Sigmoid colon (tissue), 6 donors: ENCODE measurements at regions not wholly inside any gene's neighbourhood (a gene's known extent, or its start where the extent isn't known, plus 50 kb on each side); places are given as distances from the start of the nearest gene placed in this dataset.

Experiments
- DNase-seq: peaks from one replicate; pipeline ENCODE4 v3.0.0-alpha.2; 2019
- H3K27ac ChIP-seq, 4 donors: fragments of 200-600 bp; sonication (generic); one replicate each; pipeline ENCODE4 v1.5.1; 2016 to 2019; ENCODE audit warnings: mild to moderate bottlenecking in 1 of 4
- H3K27me3 ChIP-seq, 3 donors: fragments of 200-600 bp; sonication (generic); one replicate each; pipeline ENCODE4 v1.5.1; 2019; ENCODE audit warnings: mild to moderate bottlenecking in 1 of 3
- H3K36me3 ChIP-seq, 4 donors: fragments of 200-600 bp; sonication (generic); one replicate each; pipeline ENCODE4 v1.5.1; 2016 to 2019
- H3K4me1 ChIP-seq, 4 donors: fragments of 200-600 bp; sonication (generic); one replicate each; pipeline ENCODE4 v1.5.1; 2017 to 2019
- H3K4me3 ChIP-seq, 4 donors: fragments of 200-600 bp; sonication (generic); one replicate each; pipeline ENCODE4 v1.5.1; 2017 to 2019; ENCODE audit warnings: mild to moderate bottlenecking in 2 of 4, moderate library complexity in 1 of 4
- H3K9me3 ChIP-seq, 4 donors: fragments of 200-600 bp in 3 of 4; sonication (generic) in 3 of 4; one replicate each; pipeline versions ENCODE4 v1.5.1 to v1.6.1; 2013 to 2019
- EP300 ChIP-seq, 4 donors: sonication (generic); formaldehyde crosslinking; IDR thresholded peaks; one replicate each; pipeline ENCODE4 v1.6.1; 2017; ENCODE audit warnings: antibody characterized with exemption in 4 of 4
- POLR2A ChIP-seq, 2 donors: fragments of 450-650 bp; IDR thresholded peaks; one replicate each; pipeline ENCODE4 v1.6.1; 2016; ENCODE audit warnings: antibody characterized with exemption in 2 of 2, mild to moderate bottlenecking in 2 of 2, moderate library complexity in 2 of 2
- POLR2AphosphoS5 ChIP-seq, 4 donors: sonication (generic); formaldehyde crosslinking; IDR thresholded peaks; one replicate each; pipeline ENCODE4 v1.6.1; 2017; ENCODE audit warnings: antibody characterized with exemption in 4 of 4
- WGBS, 2 donors: extraction: QIAGEN DNeasy Blood & Tissue Kit; methylation state at CpG; one replicate each; pipeline ENCODE4 v1.1.7; 2013; 5-methylcytosine and 5-hydroxymethylcytosine counted together
- intact Hi-C: fragments of 100-400 bp; cut with DNase I; formaldehyde crosslinking; loops from one replicate; pipeline ENCODE4 v1.15.1; 2023
- TF ChIP-seq, protein P1 (sequence below), 4 experiments: fragments of 450-650 bp in 3 of 4; fragments of 200-600 bp in 1 of 4; IDR thresholded peaks; one replicate each; pipeline ENCODE4 v1.5.1; 2016 to 2019; ENCODE audit warnings: antibody characterized with exemption in 4 of 4, mild to moderate bottlenecking in 3 of 4, moderate library complexity in 2 of 4
- donor health status: healthy with polysubstance abuse.
- donor health status: healthy.

DNA sequence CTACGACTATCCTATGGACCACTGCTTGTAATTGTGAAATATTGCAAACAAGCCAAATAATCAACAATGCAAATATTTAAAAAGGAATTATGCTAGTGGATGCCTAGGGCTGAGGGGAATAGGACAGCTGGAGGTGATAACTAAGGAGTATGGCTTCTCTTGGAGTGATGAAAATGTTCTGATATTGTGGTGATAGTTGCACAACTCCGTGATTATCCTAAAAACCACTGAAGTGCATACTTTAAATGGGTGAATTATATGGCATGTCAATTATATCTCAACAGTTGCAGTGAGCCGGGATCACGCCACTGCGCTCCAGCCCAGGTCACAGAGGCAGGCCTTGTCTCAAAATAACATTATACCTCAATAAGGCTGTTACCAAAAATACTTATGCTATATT, 125.1 kb upstream of the SH3BP4 start:
- 90 to 92% methylated on average over 5 of the region's 5 CpGs for WGBS, 2 donors
- H3K4me1 ChIP-seq: peaks cover 0 to 11% (median 4%) of the 10 kb centered on the region in 4 donors
- H3K36me3 ChIP-seq: no peaks in the 10 kb centered on the region
- no peak overlapping the region for H3K4me3 ChIP-seq
- H3K27ac ChIP-seq: no peak overlapping the region
- no peaks in the 10 kb centered on the region for H3K27me3 ChIP-seq
- intact Hi-C loops: no loop called here
- DNase-seq: no peak
- no peaks in the 10 kb centered on the region for H3K9me3 ChIP-seq
- TF ChIP-seq POLR2AphosphoS5 (IDR thresholded peaks at IDR 0.05) (no peak), EP300 (IDR thresholded peaks at IDR 0.05) (no peak), POLR2A (IDR thresholded peaks at IDR 0.05) (no peak)
- TF ChIP-seq, protein P1, sequence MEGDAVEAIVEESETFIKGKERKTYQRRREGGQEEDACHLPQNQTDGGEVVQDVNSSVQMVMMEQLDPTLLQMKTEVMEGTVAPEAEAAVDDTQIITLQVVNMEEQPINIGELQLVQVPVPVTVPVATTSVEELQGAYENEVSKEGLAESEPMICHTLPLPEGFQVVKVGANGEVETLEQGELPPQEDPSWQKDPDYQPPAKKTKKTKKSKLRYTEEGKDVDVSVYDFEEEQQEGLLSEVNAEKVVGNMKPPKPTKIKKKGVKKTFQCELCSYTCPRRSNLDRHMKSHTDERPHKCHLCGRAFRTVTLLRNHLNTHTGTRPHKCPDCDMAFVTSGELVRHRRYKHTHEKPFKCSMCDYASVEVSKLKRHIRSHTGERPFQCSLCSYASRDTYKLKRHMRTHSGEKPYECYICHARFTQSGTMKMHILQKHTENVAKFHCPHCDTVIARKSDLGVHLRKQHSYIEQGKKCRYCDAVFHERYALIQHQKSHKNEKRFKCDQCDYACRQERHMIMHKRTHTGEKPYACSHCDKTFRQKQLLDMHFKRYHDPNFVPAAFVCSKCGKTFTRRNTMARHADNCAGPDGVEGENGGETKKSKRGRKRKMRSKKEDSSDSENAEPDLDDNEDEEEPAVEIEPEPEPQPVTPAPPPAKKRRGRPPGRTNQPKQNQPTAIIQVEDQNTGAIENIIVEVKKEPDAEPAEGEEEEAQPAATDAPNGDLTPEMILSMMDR (IDR thresholded peaks at IDR 0.05): no peak

- no peaks in the 10 kb centered on the region for H3K9me3 ChIP-seq
- no peak overlapping the region for H3K4me3 ChIP-seq
- DNase-seq: no peak
- H3K36me3 ChIP-seq: no peaks in the 10 kb centered on the region
- intact Hi-C loops: no loop called here
- TF ChIP-seq, protein P1 (IDR thresholded peaks at IDR 0.05): no peak
- TF ChIP-seq EP300 (IDR thresholded peaks at IDR 0.05): no peak
- TF ChIP-seq POLR2AphosphoS5 (IDR thresholded peaks at IDR 0.05): no peak
- no peak for TF ChIP-seq POLR2A (IDR thresholded peaks at IDR 0.05)
- 81 to 87% methylated on average over 5 of the region's 5 CpGs for WGBS, 2 donors
- peaks cover 0 to 11% (median 4%) of the 10 kb centered on the region in 4 donors for H3K4me1 ChIP-seq
- no peak overlapping the region for H3K27ac ChIP-seq
- no peaks in the 10 kb centered on the region for H3K27me3 ChIP-seq
Measured at GRCh38 chr2:234825616-234826015, 126.2 kb upstream of the SH3BP4 start.

GRCh38 chr2:234823877-234824376, 127.9 kb upstream of the SH3BP4 start:
- peaks cover 0 to 11% (median 4%) of the 10 kb centered on the region in 4 donors for H3K4me1 ChIP-seq
- intact Hi-C loops: no loop called here
- no peaks in the 10 kb centered on the region for H3K27me3 ChIP-seq
- H3K4me3 ChIP-seq: no peak overlapping the region
- H3K9me3 ChIP-seq: no peaks in the 10 kb centered on the region
- DNase-seq: peak; percentile 75
- H3K36me3 ChIP-seq: no peaks in the 10 kb centered on the region
- TF ChIP-seq POLR2AphosphoS5 (IDR thresholded peaks at IDR 0.05) (peak in 3 of 4 donors; percentile 38 to 73 (median 38)), POLR2A (IDR thresholded peaks at IDR 0.05) (no peak), EP300 (IDR thresholded peaks at IDR 0.05) (no peak)
- TF ChIP-seq, protein P1 (IDR thresholded peaks at IDR 0.05): no peak
- WGBS, 2 donors: 72 to 79% methylated on average over 2 of the region's 2 CpGs
- peak overlapping the region in 3 of 4 donors; percentile 2 to 43 (median 37) for H3K27ac ChIP-seq

DNA sequence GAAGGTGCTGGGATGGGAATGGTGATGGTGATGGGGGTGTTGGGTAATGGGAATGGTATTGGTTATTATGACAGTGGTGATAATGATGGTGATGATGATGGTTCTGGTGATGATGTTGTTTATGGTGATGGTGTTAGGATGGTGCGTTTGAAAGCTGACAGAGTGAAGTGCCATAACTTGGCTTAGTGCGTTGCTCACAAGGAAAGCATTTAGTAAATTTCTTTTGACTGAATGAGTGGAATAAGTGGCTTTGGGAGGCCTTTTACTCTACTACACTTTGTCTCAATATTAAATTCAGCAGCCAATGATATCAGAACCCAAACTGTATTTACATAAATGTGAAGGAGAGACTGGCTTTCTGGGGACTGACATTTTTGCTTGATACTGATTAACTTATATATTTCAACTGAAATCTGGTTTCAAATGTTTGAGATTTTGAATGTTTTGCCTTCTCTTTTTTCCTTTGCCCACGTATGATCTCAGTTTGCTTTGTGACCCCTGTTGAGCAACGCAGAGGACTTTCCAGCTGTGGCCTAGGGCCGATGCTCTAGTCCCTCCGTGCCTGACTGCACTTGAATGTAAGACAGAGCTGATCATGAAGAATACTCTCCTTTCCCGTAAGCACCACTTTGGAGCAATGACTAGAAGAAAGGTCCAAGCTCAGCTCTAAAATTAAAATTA, 128.5 kb upstream of the SH3BP4 start:
- Histone ChIP-seq H3K27me3 (no peaks in the 10 kb centered on the region), H3K36me3 (no peaks in the 10 kb centered on the region), H3K9me3 (no peaks in the 10 kb centered on the region), H3K4me1 (peaks cover 0 to 11% (median 4%) of the 10 kb centered on the region in 4 donors), H3K27ac (peak overlapping the region in 3 of 4 donors; percentile 3 to 43 (median 37)), H3K4me3 (no peak overlapping the region)
- intact Hi-C loops: no loop called here
- WGBS, 2 donors: 83 to 87% methylated on average over 7 of the region's 7 CpGs
- DNase-seq: peak; percentile 77
- no peak for TF ChIP-seq EP300 (IDR thresholded peaks at IDR 0.05)
- no peak for TF ChIP-seq POLR2A (IDR thresholded peaks at IDR 0.05)
- TF ChIP-seq POLR2AphosphoS5 (IDR thresholded peaks at IDR 0.05): no peak
- TF ChIP-seq, protein P1 (IDR thresholded peaks at IDR 0.05): no peak
